Gastrocnemius medialis (tissue), 4 donors: ENCODE measurements at regions not wholly inside any gene's neighbourhood (a gene's known extent, or its start where the extent isn't known, plus 50 kb on each side); places are given as distances from the start of the nearest gene placed in this dataset.

Experiments used
- CTCF ChIP-seq, 5 experiments: fragments of 450-650 bp in 3 of 5; fragments of 200-600 bp in 2 of 5; sonication (generic) in 2 of 5; IDR thresholded peaks in 4 of 5; conservative IDR thresholded peaks in 1 of 5; 1 replicate in 4 of 5; 2 replicates in 1 of 5; pipeline ENCODE4 v1.5.1; 2016 to 2019; ENCODE audit warnings: antibody characterized with exemption in 5 of 5, mild to moderate bottlenecking in 3 of 5, moderate library complexity in 3 of 5
- POLR2A ChIP-seq, 2 donors: fragments of 450-650 bp; IDR thresholded peaks; one replicate each; pipeline ENCODE4 v1.6.1; 2017; ENCODE audit warnings: antibody characterized with exemption in 2 of 2, mild to moderate bottlenecking in 2 of 2, moderate library complexity in 2 of 2

GRCh38 chr18:54689319-54689718, 98.3 kb downstream of the DYNAP start:
- TF ChIP-seq CTCF (IDR thresholded peaks at IDR 0.05 in 4 of 5, conservative IDR thresholded peaks at IDR 0.05 in 1 of 5) (no peak), POLR2A (IDR thresholded peaks at IDR 0.05) (no peak)
